ENCODE measurements at regions not wholly inside any gene's neighbourhood (a gene's known extent, or its start where the extent isn't known, plus 50 kb on each side); places are given as distances from the start of the nearest gene placed in this dataset.

- no peak for DNase-seq
Observed at GRCh38 chr22:27269751-27270543, 531.6 kb downstream of the MN1 start.

DNA sequence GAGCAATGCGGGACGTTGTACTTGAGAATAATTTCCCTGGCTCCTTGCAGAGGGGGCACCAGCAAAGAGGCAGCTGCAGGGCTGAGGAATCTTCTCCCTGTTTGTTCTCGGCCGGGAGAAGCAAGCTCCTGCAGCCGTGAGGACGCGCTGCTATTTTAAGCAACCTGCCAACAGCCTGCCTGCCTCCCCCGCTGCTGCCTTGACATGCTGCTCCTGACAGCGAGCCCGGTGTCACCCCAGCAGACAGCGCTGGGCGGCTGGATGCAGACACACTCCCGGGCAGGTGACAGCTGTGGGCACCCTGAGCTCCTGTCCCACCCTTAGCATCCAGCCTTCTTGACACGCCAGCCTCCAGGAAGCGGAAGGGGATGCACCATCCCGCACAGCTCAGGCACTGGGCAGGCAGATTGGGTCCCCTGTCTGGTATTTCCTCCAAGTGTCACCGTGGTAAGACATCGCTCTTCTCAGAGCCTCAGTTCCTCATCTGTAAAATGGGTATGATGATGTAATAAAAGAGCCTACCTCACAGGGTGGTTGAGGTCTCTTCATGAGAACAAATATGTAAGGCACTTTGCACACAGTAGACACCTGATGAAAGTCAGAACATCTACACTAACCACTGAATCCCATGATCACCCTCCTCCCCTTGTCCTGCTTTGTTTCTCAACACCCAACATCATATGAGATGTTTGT lies 530.6 kb downstream of the MN1 start:
- DNase-seq = no peak

GRCh38 chr22:27273436-27273835 lies 528.1 kb downstream of the MN1 start:
- DNase-seq = no peak

GRCh38 chr22:27273853-27274252 lies 527.7 kb downstream of the MN1 start:
- DNase-seq = no peak

DNA sequence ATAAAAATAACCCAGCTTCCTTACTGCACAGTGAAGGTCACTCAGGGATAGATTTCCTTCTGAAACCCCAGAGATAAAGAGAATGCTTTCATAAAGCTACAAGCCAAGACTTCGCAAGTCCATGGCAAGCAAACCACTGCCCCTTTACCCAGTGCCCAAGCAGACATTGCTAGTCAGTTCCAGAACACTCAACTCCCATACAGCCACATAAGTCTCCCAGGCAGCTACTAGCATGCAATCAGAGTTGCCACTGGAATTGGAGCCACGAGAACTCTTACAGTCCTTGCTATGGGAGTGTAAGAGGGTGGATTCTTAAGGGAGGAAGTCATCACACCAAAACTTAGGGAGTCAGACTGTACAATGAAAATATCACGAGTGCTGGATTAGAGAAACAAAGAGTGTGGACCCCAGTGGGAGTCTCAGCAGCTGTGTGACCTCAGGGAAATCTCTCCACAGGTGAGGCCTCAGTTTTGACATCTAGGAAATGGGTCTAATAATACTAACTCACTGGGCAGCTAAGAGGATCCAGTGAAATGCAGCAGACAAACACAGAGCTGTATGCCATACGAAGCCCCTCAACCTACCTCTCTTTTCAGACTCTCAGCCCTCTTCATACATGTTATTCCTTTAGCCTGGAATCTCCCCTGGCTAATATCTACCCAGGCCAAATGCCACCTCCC lies 526.6 kb downstream of the MN1 start:
- DNase-seq = no peak

DNA sequence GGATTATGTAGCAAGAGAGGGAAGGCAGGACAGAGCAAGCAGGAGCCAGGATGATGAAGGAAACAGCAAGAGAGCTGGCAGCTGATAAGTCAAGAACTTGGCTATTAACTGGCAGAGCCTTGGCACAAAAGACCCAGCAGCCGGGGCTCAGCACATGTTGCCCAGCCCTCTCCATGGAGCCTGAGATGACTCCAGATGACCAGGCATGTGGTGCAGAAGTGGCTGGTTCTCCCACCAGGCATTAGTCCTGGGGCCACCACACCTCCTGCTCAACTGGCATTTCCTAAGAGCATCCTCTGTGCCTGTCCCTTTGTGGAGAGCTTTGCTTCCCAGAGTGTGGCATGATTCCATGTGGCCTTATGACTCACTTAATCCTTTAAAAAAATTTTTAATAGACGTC lies 522.6 kb downstream of the MN1 start:
- no peak for DNase-seq

GRCh38 chr22:27283240-27283639 lies 518.3 kb downstream of the MN1 start:
- no peak for DNase-seq

GRCh38 chr22:27283714-27284113 lies 517.8 kb downstream of the MN1 start:
- no peak for DNase-seq

- no peak for DNase-seq
Observed at GRCh38 chr22:27284324-27284723, 517.2 kb downstream of the MN1 start.

DNA sequence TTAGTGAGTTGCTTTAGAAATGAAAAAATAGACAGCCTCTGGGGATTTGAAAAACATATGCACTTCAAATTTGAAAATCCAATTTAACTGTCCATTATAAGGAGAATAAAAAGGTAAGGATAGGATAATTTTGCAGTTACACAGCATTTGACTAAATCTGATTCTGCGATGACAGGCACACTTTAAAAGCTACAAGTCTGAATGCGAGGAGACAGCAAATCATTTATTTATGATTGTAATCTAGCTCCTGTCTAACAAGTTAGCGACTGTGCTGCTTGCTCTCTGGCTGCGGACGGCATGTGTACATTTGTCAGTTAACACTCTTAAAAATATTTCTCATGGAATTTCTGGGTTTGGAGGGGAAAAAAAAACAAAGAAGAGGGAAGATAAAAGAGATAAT lies 514.8 kb downstream of the MN1 start:
- DNase-seq = no peak

GRCh38 chr22:27292542-27293299 lies 508.8 kb downstream of the MN1 start:
- no peak for DNase-seq

GRCh38 chr22:27293721-27294445 lies 507.7 kb downstream of the MN1 start:
- DNase-seq = no peak

DNA sequence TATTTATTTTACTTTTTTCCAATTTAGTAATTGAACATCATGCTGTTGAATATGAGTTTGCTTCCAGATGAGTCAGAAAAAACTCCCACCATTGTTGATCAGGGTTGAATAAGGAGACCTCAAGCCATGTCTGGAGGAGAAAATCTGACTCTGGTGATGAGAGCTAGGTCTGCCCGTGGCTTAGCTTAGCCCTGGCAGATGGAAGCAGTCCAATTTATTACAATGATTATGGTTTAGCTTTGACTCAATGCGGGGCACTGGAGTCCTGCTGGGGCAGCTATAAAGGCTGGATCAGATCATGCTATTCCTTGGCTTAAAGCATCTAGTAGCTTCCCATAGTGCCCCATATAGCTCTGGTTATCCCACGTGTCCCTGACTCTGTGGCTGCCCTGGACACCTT lies 506.5 kb downstream of the MN1 start:
- no peak for DNase-seq

- DNase-seq = no peak
Observed at GRCh38 chr22:27295605-27296004, 506.0 kb downstream of the MN1 start.

GRCh38 chr22:27296091-27296675 lies 505.4 kb downstream of the MN1 start:
- no peak for DNase-seq

DNA sequence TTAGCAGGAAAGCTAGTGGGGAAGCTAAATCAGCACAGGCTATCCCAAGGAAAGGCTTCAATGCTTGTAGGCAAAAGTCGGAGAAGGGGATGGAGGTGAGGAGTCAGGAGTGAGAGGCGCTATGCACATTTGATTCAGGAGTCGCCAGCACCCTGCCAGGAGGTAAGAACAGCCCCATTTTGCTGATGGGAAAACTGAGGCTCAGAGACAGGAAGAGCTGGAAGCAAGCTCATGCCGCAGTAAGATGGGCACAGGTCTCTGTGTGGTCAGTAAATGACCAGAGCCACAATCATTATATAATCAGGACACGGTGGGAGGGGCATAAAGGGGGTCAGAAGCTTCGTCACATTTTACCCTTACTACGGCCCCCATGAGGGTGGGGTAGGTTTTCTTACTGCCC lies 504.4 kb downstream of the MN1 start:
- DNase-seq = no peak

DNA sequence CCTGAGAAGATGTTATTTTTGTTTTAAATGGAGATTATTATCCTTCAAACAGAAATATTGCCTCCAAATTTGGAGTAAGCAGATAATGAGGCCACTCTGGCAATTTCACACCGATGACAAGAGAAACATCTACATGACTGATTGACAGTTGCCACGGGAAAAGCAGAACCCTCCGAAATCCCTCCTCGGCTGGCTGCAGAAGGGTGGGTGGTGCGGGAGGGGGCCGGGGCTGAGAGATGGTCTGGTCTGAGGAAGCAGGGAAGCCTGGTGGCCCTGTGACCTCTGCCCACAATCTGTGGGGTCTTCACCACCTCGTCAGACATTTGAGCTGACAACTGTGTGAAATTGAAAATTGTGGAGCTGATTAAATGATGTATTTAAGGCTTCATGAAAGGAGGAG lies 503.2 kb downstream of the MN1 start:
- DNase-seq = no peak

DNA sequence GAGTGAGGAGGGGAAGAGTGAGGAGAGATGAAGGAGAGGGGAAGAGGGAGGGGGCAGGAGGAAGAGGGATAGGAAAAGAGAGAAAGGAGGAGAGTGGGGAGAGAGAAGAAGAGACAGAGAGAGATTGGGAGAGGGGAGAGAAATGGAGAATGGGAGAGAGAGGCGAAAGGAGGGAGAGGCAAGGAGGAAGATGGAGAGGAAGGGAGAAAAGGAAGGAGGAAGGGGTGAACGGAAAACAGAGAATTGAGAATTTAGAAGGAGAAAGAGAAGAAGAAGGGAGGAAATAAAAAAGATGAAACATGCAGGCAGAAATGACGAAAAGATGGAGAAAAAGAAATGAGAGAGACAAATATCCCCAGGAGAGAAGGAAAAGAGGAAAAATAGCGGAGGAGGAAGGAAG lies 502.8 kb downstream of the MN1 start:
- DNase-seq = no peak

- DNase-seq = no peak
Observed at GRCh38 chr22:27299181-27300085, 502.1 kb downstream of the MN1 start.

DNA sequence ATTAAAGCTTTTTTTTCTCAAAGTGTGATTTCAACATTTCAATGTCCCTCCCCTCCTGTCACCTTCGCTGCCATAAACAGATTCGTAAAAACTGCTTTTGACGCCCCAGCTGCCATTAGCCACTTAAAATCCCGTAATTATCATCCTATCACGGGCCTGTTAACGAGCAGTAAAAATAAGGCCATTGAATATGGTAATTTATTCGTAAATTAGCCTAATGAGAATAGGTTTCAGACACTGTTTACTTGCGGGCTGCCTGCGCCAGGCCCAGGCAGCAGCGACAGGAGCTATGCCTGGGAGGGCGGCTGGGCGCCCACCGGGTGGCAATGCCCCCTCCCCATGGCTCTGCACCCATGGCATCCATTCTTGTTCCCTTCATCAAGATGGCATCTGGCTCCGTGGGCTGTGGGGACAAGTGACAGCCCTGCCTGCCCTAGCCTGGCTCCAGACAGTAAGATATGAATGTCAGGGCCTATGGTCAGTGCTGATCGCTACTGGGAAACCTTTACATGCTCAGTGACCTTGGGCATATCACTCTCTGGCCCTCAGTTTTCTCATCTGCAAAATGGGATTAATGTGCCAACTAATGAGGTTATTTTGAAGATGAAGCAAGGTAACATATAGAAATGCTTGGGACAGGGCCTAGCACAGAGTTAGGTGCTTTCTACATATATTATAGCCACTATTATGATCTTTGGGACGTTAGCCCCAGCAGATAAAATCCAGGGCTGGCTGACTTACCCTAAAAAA lies 500.8 kb downstream of the MN1 start:
- DNase-seq = no peak

Measured in CD4-positive, alpha-beta T cell treated with Interleukin-17A for 1 hour (primary cell).